ENCODE measurements at regions not wholly inside any gene's neighbourhood (a gene's known extent, or its start where the extent isn't known, plus 50 kb on each side); places are given as distances from the start of the nearest gene placed in this dataset.

GRCh38 chr5:173514661-173515060 is 101.8 kb downstream of the BOD1 start:
- 97% methylated on average over 2 of the region's 2 CpGs for WGBS
- H3K4ac ChIP-seq (ENCODE audit: low read depth in 1 of 2, low read length in 2 of 2), result no peak overlapping the region
- H3K27ac ChIP-seq (ENCODE audit: low read length, poor library complexity, severe bottlenecking), result no peak overlapping the region
- H2BK120ac ChIP-seq (ENCODE audit: low read depth, low read length), result no peak overlapping the region
- no peak overlapping the region for H3K23ac ChIP-seq (ENCODE audit: low read length in 2 of 2)
- H3K27me3 ChIP-seq (ENCODE audit: control insufficient read depth in 1 of 2, insufficient read depth in 1 of 2, low read length in 2 of 2), result no peaks in the 10 kb centered on the region
- no peak overlapping the region for H4K91ac ChIP-seq (ENCODE audit: low read length)
- H3K36me3 ChIP-seq (ENCODE audit: control insufficient read depth in 1 of 2, insufficient read depth in 2 of 2, low read depth in 1 of 2, low read length in 2 of 2), result no peaks in the 10 kb centered on the region
- H3K79me1 ChIP-seq (replicated peaks; ENCODE audit: low read length, poor library complexity, severe bottlenecking), result no peaks in the 10 kb centered on the region
- no peak for DNase-seq
- H2AK5ac ChIP-seq (ENCODE audit: low read length, severe bottlenecking), result no peak overlapping the region
- H2BK15ac ChIP-seq (ENCODE audit: low read depth, poor library complexity, severe bottlenecking), result no peak overlapping the region
- H4K8ac ChIP-seq (ENCODE audit: low read length), result no peak overlapping the region
- H3K18ac ChIP-seq (ENCODE audit: low read depth in 1 of 2, low read length in 2 of 2), result no peak overlapping the region
- H2BK12ac ChIP-seq (ENCODE audit: low read length in 2 of 2), result no peak overlapping the region
- no peak overlapping the region for H3K4me2 ChIP-seq (ENCODE audit: low read length, poor library complexity, severe bottlenecking)
- peaks cover 2% of the 10 kb centered on the region for H3K4me1 ChIP-seq (ENCODE audit: control insufficient read depth, insufficient read depth, low read depth, low read length)
- H3K14ac ChIP-seq (ENCODE audit: low read length in 2 of 2), result no peak overlapping the region
- no peak overlapping the region for H2AFZ ChIP-seq (ENCODE audit: low read depth, low read length)
- H3K9ac ChIP-seq (ENCODE audit: low read length), result no peak overlapping the region
- no peaks in the 10 kb centered on the region for H3K9me3 ChIP-seq (ENCODE audit: control insufficient read depth, low read length)
- H3K4me3 ChIP-seq (ENCODE audit: insufficient read depth in 1 of 2, low read depth in 1 of 2, low read length in 2 of 2), result no peak overlapping the region
- H2BK5ac ChIP-seq (ENCODE audit: low read depth, low read length, poor library complexity, severe bottlenecking), result no peak overlapping the region

GRCh38 chr5:173513521-173513991 is 102.9 kb downstream of the BOD1 start:
- H3K23ac ChIP-seq (ENCODE audit: low read length in 2 of 2), result no peak overlapping the region
- peaks cover 2% of the 10 kb centered on the region for H3K4me1 ChIP-seq (ENCODE audit: control insufficient read depth, insufficient read depth, low read depth, low read length)
- H2BK15ac ChIP-seq (ENCODE audit: low read depth, poor library complexity, severe bottlenecking), result no peak overlapping the region

DNA sequence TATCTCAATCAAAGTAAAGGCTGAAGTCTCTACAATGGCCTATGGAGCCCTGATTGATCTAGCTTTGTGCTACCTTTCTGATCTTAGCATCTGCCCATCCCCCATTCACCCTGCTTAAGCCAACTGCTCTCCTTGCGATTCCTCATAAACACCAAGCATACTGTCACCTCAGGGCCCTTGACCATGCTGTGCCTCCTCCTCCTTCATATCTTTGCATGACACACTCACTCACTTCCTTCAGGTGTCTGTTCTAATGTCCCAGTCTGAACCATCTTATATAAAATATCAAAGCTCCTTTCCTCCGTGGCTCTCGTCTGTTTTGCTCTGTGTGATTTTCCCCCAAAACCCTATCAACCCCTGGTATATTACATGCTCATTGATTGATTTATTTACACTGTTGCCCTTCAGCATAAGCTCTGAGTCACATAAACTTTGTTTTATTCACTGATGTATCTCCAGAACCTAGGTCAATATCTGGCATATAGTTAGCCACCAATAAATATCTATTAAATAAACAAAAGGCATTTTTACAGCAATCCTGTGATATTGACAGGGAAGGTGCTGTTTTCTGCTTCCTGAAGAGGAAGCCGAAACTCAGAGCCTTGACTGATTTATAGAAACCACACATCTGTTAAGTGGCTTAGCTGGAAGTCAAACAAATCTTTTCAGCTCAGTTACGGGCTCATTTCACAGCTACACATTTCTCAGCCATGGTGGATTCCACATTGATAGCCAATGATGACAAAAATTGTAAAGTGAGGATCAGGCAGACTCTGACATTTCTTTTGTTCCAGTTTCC is 103.6 kb downstream of the BOD1 start:
- Histone ChIP-seq H2BK120ac (ENCODE audit: low read depth, low read length) (no peak overlapping the region), H3K4ac (ENCODE audit: low read depth in 1 of 2, low read length in 2 of 2) (no peak overlapping the region), H3K27ac (ENCODE audit: low read length, poor library complexity, severe bottlenecking) (peak overlapping the region; percentile 66), H3K23ac (ENCODE audit: low read length in 2 of 2) (no peak overlapping the region), H3K9me3 (ENCODE audit: control insufficient read depth, low read length) (no peaks in the 10 kb centered on the region), H4K91ac (ENCODE audit: low read length) (no peak overlapping the region), H2AFZ (ENCODE audit: low read depth, low read length) (no peak overlapping the region), H3K27me3 (ENCODE audit: control insufficient read depth in 1 of 2, insufficient read depth in 1 of 2, low read length in 2 of 2) (no peaks in the 10 kb centered on the region), H2BK15ac (ENCODE audit: low read depth, poor library complexity, severe bottlenecking) (no peak overlapping the region), H3K4me1 (ENCODE audit: control insufficient read depth, insufficient read depth, low read depth, low read length) (peaks cover 2% of the 10 kb centered on the region), H2BK12ac (ENCODE audit: low read length in 2 of 2) (peak overlapping the region in 1 of 2 experiments; percentile 53), H3K4me3 (ENCODE audit: insufficient read depth in 1 of 2, low read depth in 1 of 2, low read length in 2 of 2) (no peak overlapping the region), H3K4me2 (ENCODE audit: low read length, poor library complexity, severe bottlenecking) (peak overlapping the region; percentile 16), H3K14ac (ENCODE audit: low read length in 2 of 2) (no peak overlapping the region), H3K9ac (ENCODE audit: low read length) (peak overlapping the region; percentile 62), H4K8ac (ENCODE audit: low read length) (no peak overlapping the region), H2AK5ac (ENCODE audit: low read length, severe bottlenecking) (no peak overlapping the region), H3K79me1 (replicated peaks; ENCODE audit: low read length, poor library complexity, severe bottlenecking) (no peaks in the 10 kb centered on the region), H2BK5ac (ENCODE audit: low read depth, low read length, poor library complexity, severe bottlenecking) (no peak overlapping the region), H3K18ac (ENCODE audit: low read depth in 1 of 2, low read length in 2 of 2) (no peak overlapping the region), H3K36me3 (ENCODE audit: control insufficient read depth in 1 of 2, insufficient read depth in 2 of 2, low read depth in 1 of 2, low read length in 2 of 2) (no peaks in the 10 kb centered on the region)
- DNase-seq, result no peak
- 41% methylated on average over 4 of the region's 5 CpGs for WGBS

More at GRCh38 chr5:173513521-173513991, 102.9 kb downstream of the BOD1 start:
- Histone ChIP-seq H3K36me3 (ENCODE audit: control insufficient read depth in 1 of 2, insufficient read depth in 2 of 2, low read depth in 1 of 2, low read length in 2 of 2) (no peaks in the 10 kb centered on the region), H3K9ac (ENCODE audit: low read length) (peak overlapping the region; percentile 62), H2BK120ac (ENCODE audit: low read depth, low read length) (no peak overlapping the region), H4K8ac (ENCODE audit: low read length) (no peak overlapping the region), H2BK5ac (ENCODE audit: low read depth, low read length, poor library complexity, severe bottlenecking) (no peak overlapping the region), H3K18ac (ENCODE audit: low read depth in 1 of 2, low read length in 2 of 2) (no peak overlapping the region), H3K14ac (ENCODE audit: low read length in 2 of 2) (no peak overlapping the region), H2AFZ (ENCODE audit: low read depth, low read length) (no peak overlapping the region), H3K27me3 (ENCODE audit: control insufficient read depth in 1 of 2, insufficient read depth in 1 of 2, low read length in 2 of 2) (no peaks in the 10 kb centered on the region), H4K91ac (ENCODE audit: low read length) (no peak overlapping the region), H3K9me3 (ENCODE audit: control insufficient read depth, low read length) (no peaks in the 10 kb centered on the region), H3K79me1 (replicated peaks; ENCODE audit: low read length, poor library complexity, severe bottlenecking) (no peaks in the 10 kb centered on the region), H3K27ac (ENCODE audit: low read length, poor library complexity, severe bottlenecking) (peak overlapping the region; percentile 66), H3K4me3 (ENCODE audit: insufficient read depth in 1 of 2, low read depth in 1 of 2, low read length in 2 of 2) (no peak overlapping the region), H3K4me2 (ENCODE audit: low read length, poor library complexity, severe bottlenecking) (no peak overlapping the region), H2BK12ac (ENCODE audit: low read length in 2 of 2) (no peak overlapping the region), H3K4ac (ENCODE audit: low read depth in 1 of 2, low read length in 2 of 2) (no peak overlapping the region), H2AK5ac (ENCODE audit: low read length, severe bottlenecking) (no peak overlapping the region)
- no peak for DNase-seq

GRCh38 chr5:173509060-173509459 is 107.4 kb downstream of the BOD1 start:
- Histone ChIP-seq H3K36me3 (ENCODE audit: control insufficient read depth in 1 of 2, insufficient read depth in 2 of 2, low read depth in 1 of 2, low read length in 2 of 2) (no peaks in the 10 kb centered on the region), H3K23ac (ENCODE audit: low read length in 2 of 2) (no peak overlapping the region), H4K8ac (ENCODE audit: low read length) (no peak overlapping the region), H3K9me3 (ENCODE audit: control insufficient read depth, low read length) (peaks cover 11% of the 10 kb centered on the region), H2BK5ac (ENCODE audit: low read depth, low read length, poor library complexity, severe bottlenecking) (no peak overlapping the region), H2BK15ac (ENCODE audit: low read depth, poor library complexity, severe bottlenecking) (no peak overlapping the region), H2BK120ac (ENCODE audit: low read depth, low read length) (no peak overlapping the region), H3K4me1 (ENCODE audit: control insufficient read depth, insufficient read depth, low read depth, low read length) (peaks cover 2% of the 10 kb centered on the region), H2AK5ac (ENCODE audit: low read length, severe bottlenecking) (no peak overlapping the region), H3K18ac (ENCODE audit: low read depth in 1 of 2, low read length in 2 of 2) (no peak overlapping the region), H4K91ac (ENCODE audit: low read length) (no peak overlapping the region), H3K27me3 (ENCODE audit: control insufficient read depth in 1 of 2, insufficient read depth in 1 of 2, low read length in 2 of 2) (no peaks in the 10 kb centered on the region), H3K4me2 (ENCODE audit: low read length, poor library complexity, severe bottlenecking) (no peak overlapping the region), H3K9ac (ENCODE audit: low read length) (no peak overlapping the region), H3K27ac (ENCODE audit: low read length, poor library complexity, severe bottlenecking) (no peak overlapping the region), H2BK12ac (ENCODE audit: low read length in 2 of 2) (no peak overlapping the region), H3K14ac (ENCODE audit: low read length in 2 of 2) (no peak overlapping the region), H3K4ac (ENCODE audit: low read depth in 1 of 2, low read length in 2 of 2) (no peak overlapping the region), H3K4me3 (ENCODE audit: insufficient read depth in 1 of 2, low read depth in 1 of 2, low read length in 2 of 2) (no peak overlapping the region), H3K79me1 (replicated peaks; ENCODE audit: low read length, poor library complexity, severe bottlenecking) (no peaks in the 10 kb centered on the region), H2AFZ (ENCODE audit: low read depth, low read length) (no peak overlapping the region)
- WGBS, result 100% methylated on average over 1 of the region's 3 CpGs
- no peak for DNase-seq
